HG02642 (cell line): ENCODE measurements at regions not wholly inside any gene's neighbourhood (a gene's known extent, or its start where the extent isn't known, plus 50 kb on each side); places are given as distances from the start of the nearest gene placed in this dataset.
"Not testable (repeated sequence)": the region's sequence is repeated elsewhere in the genome, so short reads cannot be mapped to it uniquely, and the experiment has no call there.

ENCODE experiments used
- ATAC-seq: cut with Tn5 transposase; IDR thresholded peaks from one replicate; pipeline ENCODE4 v1.9.1; 2021; ENCODE audit warnings: mild to moderate bottlenecking; ENCODE audit not compliant: unreplicated experiment, poor library complexity

DNA sequence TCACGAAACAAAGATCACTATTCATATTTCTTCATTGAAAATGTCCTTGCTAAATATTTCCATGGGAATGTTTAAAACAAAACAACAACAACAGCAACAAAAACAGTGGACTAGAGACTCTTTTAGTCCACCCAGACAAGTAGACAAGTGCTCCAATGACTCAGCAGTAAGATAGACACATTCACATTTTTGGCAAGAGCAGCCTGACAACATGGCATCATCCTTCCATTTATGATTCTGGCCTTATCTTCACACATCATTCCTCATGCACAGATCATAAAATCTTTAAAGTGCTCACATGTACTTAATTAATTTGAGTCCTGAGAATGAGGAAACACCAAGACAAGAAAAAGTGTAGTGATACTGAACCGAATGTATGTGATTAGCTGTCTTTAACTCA is 132.6 kb upstream of the PDE4D start:
- no peak for ATAC-seq

DNA sequence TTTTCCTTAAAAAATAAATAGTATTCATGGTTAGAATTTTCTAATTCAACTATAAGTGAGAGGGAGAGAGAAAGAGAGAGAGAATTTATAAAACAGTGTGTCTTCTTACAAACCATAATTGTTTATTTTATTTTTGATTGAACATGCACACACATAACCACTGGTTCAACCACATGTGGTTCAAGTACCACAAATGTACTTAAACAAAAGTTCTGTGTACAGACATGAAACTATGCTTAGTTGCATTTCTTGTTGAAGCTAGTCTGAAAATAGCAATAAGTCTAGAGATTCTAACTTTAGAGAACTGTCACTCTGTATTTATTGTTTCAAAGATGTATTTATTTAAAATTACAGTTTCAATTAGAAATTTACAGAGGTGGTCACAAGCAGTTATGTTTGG is 130.6 kb upstream of the PDE4D start:
- ATAC-seq, result no peak

- ATAC-seq, result no peak
These were observed 129.7 kb upstream of the PDE4D start for GRCh38 chr5:60023255-60023654.

DNA sequence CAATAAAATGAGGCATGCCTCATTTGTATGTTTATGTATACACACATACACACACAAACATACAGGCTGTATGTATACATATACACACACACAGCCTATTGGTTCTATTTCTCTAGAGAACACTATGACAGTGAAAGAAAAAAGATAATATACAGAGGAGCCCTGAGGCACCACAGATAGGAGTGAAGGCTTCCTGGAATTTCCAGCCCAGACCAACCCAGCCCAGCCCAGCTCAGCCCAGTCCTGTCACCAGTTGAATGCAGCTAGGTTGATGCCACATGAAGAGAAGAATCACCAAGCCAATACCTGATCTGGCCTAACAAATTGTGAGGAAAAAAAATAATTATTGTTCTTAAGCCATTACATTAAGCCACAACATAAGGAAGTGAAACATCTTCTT is 126.9 kb upstream of the PDE4D start:
- ATAC-seq, result no peak

- not testable (repeated sequence) for ATAC-seq
These were observed 125.4 kb upstream of the PDE4D start for GRCh38 chr5:60018960-60019359.

DNA sequence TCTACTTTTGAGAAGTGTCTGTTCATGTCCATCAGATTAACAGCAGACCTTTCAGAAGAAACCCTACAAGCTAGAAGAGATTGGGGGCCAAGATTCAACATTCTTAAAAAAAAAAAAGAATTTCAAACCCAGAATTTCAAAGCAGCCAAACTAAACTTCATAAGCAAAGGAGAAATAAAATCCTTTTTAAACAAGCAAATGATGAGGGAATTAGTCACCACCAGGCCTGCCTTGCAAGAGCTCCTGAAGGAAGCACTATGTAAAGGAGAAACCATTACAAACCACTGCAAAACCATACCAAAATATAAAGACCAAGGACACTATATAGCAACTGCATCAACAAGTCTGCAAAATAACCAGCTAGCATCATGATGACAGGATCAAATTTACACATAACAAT is 124.6 kb upstream of the PDE4D start:
- no peak for ATAC-seq

GRCh38 chr5:60014331-60014730 is 120.8 kb upstream of the PDE4D start:
- ATAC-seq, result no peak

DNA sequence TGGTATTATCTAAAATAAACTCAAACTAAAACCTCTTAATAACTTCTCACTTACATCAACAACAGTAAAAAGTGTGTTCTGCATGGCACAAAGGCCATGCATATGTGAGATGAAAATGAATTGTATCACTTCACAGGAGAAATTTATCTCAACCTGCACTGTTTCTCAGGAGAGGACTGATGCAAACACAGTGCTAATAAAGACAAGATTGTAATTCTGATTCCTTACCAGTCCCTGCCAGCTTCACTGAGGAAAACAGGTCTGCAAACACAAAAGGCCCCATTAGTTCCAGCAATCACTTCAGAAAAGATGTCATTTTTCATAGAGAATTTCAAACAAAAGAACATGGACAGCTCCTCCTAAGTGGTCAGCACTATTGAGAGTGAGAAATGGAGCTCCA is 117.3 kb upstream of the PDE4D start:
- ATAC-seq, result no peak

DNA sequence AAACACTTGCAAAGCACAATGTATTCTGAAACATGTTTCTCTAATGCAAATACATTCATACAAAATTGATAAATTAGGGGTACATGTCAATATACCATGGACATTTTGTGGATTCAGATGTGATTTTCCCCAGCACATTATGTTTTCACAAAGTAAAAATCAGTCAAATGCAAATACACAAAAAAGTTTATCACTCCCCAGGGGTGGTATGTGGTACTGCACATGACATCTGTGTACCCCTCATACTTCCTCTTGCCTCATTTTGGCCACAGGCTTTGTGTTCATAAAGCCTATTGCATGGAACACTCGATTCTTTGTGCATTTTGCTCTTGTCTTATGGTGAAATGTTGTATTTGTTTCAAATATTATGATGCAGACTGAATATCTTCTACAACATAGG is 116.8 kb upstream of the PDE4D start:
- ATAC-seq, result no peak

DNA sequence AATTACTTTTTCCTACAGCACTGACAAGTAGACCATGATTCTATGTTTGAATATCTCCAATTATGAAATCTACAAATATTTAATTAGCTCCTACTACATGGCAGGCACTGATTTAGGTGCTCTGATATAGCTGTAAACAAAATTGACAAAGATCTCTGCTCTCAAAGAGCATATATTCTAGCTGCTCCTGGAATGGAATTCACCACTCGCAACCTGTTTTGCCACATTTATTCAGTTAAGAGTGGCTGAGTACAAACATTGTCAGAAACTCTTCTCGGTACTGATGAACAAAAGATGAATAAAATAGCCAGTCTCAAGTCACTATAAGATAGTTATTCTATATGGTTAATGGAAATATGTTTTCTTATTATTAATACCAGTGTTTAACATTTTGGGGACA is 114.2 kb upstream of the PDE4D start:
- no peak for ATAC-seq

DNA sequence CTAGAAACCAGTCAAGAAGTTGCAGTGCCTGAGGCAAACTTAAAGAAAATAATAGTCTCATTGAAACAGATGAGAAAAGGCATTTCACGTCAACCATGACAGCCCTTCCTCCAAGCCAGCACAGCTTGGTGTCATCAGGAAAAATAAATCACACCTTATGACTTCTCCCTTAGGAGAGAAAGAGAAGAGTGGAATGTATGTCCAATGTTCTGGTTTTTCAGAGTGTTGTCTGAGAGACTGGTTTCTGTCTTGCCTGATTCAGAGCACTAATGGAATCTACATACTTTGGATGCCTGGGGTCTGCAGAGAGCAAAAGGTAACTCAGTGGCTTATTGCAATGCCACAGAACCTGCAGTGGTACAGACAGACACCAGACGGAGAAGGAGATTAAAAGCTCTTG is 105.5 kb upstream of the PDE4D start:
- ATAC-seq, result no peak

DNA sequence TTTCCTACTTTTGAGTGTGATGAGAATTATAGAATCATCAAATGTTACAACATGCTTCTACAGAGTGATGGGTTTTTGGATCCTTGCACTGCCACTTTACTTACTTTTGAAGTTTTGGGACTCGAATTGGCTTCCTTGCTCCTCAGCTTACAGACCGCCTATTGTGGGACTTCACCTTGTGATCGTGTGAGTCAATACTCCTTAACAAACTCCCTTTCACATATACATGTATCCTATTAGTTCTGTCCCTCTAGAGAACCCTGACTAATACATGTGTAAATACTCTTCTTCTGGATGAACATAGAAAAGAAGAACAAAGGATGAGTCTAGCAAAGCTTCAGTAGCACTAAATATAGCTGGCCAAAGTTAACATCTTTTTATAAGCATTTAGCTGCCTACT is 98.7 kb upstream of the PDE4D start:
- ATAC-seq, result no peak

DNA sequence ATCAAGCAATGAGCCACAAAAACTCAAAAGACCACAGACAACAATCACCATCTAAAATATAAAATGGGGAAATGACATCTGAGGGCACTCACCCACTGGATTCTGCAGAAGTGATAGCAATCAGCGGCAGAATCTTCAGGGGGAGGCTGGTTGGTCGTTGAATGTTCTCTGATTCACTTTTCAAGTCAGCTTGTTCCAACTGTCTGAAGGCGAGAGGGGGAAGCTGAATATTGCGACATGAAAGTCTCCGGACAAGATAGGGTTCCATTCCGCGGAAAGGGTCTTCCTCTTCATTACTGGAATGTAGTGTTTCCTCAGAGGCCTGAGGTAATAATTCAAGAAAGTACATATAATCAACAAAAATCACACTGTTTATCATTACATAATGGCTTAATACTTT is 94.9 kb upstream of the PDE4D start:
- no peak for ATAC-seq

GRCh38 chr5:59976342-59976741 is 82.8 kb upstream of the PDE4D start:
- no peak for ATAC-seq

- no peak for ATAC-seq
These were observed 78.5 kb upstream of the PDE4D start for GRCh38 chr5:59972043-59972442.

DNA sequence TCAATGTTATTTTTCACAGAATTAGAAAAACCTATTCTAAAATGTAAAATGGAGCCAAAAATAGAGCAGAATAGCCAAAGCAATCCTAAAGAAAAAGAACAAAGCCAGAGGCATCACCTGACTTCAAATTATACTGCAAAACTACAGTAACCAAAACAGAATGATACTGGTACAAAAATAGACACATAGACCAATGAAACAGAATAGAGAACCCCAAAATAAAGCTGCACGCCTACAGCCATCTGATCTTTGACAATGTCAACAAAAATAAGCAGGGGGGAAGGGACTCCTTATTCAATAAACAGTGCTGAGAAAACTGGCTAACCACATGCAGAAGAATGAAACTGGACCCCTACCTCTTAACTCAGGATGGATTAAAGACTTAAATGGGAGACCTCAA is 65.8 kb upstream of the PDE4D start:
- ATAC-seq, result no peak

GRCh38 chr5:59956130-59956783 is 62.7 kb upstream of the PDE4D start:
- no peak for ATAC-seq

DNA sequence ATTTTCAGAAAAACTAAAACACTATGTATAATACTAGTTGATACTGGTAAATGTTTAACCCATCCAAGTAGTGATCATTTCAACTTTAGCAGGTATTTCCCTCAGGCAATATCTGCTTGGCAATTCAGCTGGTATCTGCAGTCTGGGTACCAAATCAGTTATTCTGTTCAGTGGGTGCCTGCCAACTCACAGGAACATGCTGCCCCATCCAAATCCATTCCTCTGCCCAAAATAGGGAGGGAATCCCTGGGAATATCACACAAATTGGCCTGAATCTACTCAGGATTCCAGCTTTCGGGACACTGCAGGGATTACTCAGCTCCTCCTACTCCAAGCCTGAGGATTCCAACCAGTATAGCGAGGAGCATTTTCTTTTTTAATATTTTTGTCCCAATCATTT is 61.7 kb upstream of the PDE4D start:
- no peak for ATAC-seq

- no peak for ATAC-seq
These were observed 50.1 kb upstream of the PDE4D start for GRCh38 chr5:59943452-59944113.
